DOHH2 (cell line): ENCODE measurements at regions not wholly inside any gene's neighbourhood (a gene's known extent, or its start where the extent isn't known, plus 50 kb on each side); places are given as distances from the start of the nearest gene placed in this dataset.
"Not testable (repeated sequence)": the region's sequence is repeated elsewhere in the genome, so short reads cannot be mapped to it uniquely, and the experiment has no call there.

ENCODE experiments used
- H3F3A ChIP-seq: fragments of 200-600 bp; sonication (generic), shearing (Covaris generic); 2 replicates; pipeline ENCODE4 v1.6.0; 2016; ENCODE audit warnings: antibody characterized with exemption, mild to moderate bottlenecking; ENCODE audit not compliant: control insufficient read depth, insufficient read depth
- H3K27ac ChIP-seq: fragments of 200-600 bp; sonication (generic); 2 replicates; pipeline ENCODE4 v1.5.1; 2014; ENCODE audit warnings: low read depth, mild to moderate bottlenecking, low read length, moderate library complexity
- H3K27me3 ChIP-seq: fragments of 200-600 bp; sonication (generic); 2 replicates; pipeline ENCODE4 v1.6.1; 2014; ENCODE audit warnings: mild to moderate bottlenecking, low read length, mixed read lengths; ENCODE audit not compliant: control insufficient read depth
- H3K36me3 ChIP-seq: fragments of 200-600 bp; sonication (generic); 2 replicates; pipeline ENCODE4 v1.6.1; 2014; ENCODE audit warnings: mild to moderate bottlenecking, low read length, moderate library complexity, mixed read lengths; ENCODE audit not compliant: control insufficient read depth
- H3K4me1 ChIP-seq: fragments of 200-600 bp; sonication (generic); 2 replicates; pipeline ENCODE4 v1.6.1; 2014; ENCODE audit warnings: mild to moderate bottlenecking, low read length, mixed read lengths; ENCODE audit not compliant: control insufficient read depth
- H3K4me2 ChIP-seq: fragments of 200-600 bp; sonication (generic); 2 replicates; pipeline ENCODE4 v1.6.0; 2014; ENCODE audit warnings: mild to moderate bottlenecking, low read length, moderate library complexity
- H3K4me3 ChIP-seq: fragments of 200-600 bp; sonication (generic); 2 replicates; pipeline ENCODE4 v1.5.1; 2014; ENCODE audit warnings: mild to moderate bottlenecking, low read length, mixed read lengths
- H3K79me2 ChIP-seq: fragments of 200-600 bp; sonication (generic); 2 replicates; pipeline ENCODE4 v1.6.1; 2014; ENCODE audit warnings: mild to moderate bottlenecking, low read length, mixed read lengths; ENCODE audit not compliant: control insufficient read depth
- H3K9me2 ChIP-seq: fragments of 200-600 bp; sonication (generic); replicated peaks from 2 replicates; pipeline ENCODE4 v1.6.1; 2014; ENCODE audit warnings: mild to moderate bottlenecking, low read length, mixed read lengths; ENCODE audit not compliant: control insufficient read depth
- H3K9me3 ChIP-seq: fragments of 200-600 bp; sonication (generic); 2 replicates; pipeline ENCODE4 v1.6.1; 2014; ENCODE audit warnings: antibody characterized with exemption, low read length, mixed read lengths; ENCODE audit not compliant: control insufficient read depth, insufficient read depth
- H4K20me1 ChIP-seq: fragments of 200-600 bp; sonication (generic); 2 replicates; pipeline ENCODE4 v1.6.0; 2014; ENCODE audit warnings: low read depth, mild to moderate bottlenecking, antibody characterized with exemption, low read length, moderate library complexity; ENCODE audit not compliant: control insufficient read depth, insufficient read depth
- EZH2phosphoT487 ChIP-seq: fragments of 200-600 bp; sonication (generic); IDR thresholded peaks from 2 replicates; pipeline ENCODE4 v1.6.1; 2017; ENCODE audit warnings: borderline replicate concordance, mild to moderate bottlenecking, antibody characterized with exemption, low read length, moderate library complexity, mixed read lengths
- TF ChIP-seq, protein P1 (sequence below): fragments of 200-600 bp; sonication (generic); IDR thresholded peaks from one replicate; pipeline ENCODE4 v1.5.1; 2014; ENCODE audit warnings: antibody characterized with exemption, mild to moderate bottlenecking, low read depth, low read length; ENCODE audit not compliant: poor library complexity, severe bottlenecking

DNA sequence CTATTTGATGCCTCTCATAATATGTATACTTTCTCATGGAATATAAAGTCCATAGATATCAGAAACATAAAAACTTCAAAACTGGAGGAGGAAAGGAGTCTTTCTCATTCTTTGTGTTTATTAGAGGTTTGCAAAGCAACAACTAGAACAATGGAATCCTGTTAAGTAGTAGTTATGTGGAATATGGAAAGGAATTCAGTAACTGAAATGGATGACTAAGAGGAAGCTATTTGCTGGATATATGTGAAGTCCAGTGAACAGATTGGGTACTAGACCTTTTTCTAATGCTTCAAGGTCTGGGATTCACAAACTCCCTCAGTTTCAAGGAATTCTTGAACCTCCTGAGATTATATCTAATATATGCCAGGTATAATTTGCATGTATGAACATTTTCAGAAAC is 353.6 kb upstream of the FANCL start:
- Histone ChIP-seq H3K9me3 (no peaks in the 10 kb centered on the region), H3K4me3 (no peak overlapping the region), H3K27me3 (no peaks in the 10 kb centered on the region), H4K20me1 (no peaks in the 10 kb centered on the region), H3K36me3 (no peaks in the 10 kb centered on the region), H3F3A (no peaks in the 10 kb centered on the region), H3K79me2 (no peaks in the 10 kb centered on the region), H3K9me2 (no peaks in the 10 kb centered on the region), H3K4me1 (no peaks in the 10 kb centered on the region), H3K27ac (no peak overlapping the region), H3K4me2 (no peak overlapping the region)
- TF ChIP-seq EZH2phosphoT487 = no peak
- TF ChIP-seq, protein P1, sequence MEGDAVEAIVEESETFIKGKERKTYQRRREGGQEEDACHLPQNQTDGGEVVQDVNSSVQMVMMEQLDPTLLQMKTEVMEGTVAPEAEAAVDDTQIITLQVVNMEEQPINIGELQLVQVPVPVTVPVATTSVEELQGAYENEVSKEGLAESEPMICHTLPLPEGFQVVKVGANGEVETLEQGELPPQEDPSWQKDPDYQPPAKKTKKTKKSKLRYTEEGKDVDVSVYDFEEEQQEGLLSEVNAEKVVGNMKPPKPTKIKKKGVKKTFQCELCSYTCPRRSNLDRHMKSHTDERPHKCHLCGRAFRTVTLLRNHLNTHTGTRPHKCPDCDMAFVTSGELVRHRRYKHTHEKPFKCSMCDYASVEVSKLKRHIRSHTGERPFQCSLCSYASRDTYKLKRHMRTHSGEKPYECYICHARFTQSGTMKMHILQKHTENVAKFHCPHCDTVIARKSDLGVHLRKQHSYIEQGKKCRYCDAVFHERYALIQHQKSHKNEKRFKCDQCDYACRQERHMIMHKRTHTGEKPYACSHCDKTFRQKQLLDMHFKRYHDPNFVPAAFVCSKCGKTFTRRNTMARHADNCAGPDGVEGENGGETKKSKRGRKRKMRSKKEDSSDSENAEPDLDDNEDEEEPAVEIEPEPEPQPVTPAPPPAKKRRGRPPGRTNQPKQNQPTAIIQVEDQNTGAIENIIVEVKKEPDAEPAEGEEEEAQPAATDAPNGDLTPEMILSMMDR = no peak

DNA sequence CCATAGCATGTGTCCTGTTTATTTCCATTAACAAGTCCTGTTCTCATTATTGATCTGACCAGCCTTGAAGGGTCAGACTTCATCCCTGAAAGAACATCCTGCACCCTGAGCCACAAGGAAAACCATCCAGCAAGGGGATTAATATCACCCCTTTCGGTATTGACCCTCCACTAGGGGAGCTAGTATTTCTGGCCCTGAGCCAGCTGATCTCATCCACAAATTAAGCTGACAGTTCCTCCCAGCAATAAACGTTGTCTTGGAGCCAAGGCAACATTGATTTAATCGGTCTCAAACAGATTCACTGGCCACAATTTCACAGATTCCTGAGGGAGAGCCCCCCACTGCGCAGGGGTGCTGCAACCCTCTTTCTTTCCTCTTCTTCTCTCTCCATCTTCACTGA is 353.1 kb upstream of the FANCL start:
- Histone ChIP-seq H3K27me3 (no peaks in the 10 kb centered on the region), H4K20me1 (no peaks in the 10 kb centered on the region), H3K27ac (no peak overlapping the region), H3K4me2 (no peak overlapping the region), H3K9me2 (no peaks in the 10 kb centered on the region), H3K79me2 (no peaks in the 10 kb centered on the region), H3K9me3 (no peaks in the 10 kb centered on the region), H3K36me3 (no peaks in the 10 kb centered on the region), H3F3A (no peaks in the 10 kb centered on the region), H3K4me3 (no peak overlapping the region), H3K4me1 (no peaks in the 10 kb centered on the region)
- TF ChIP-seq EZH2phosphoT487 = no peak
- TF ChIP-seq, protein P1 = peak; percentile 37

DNA sequence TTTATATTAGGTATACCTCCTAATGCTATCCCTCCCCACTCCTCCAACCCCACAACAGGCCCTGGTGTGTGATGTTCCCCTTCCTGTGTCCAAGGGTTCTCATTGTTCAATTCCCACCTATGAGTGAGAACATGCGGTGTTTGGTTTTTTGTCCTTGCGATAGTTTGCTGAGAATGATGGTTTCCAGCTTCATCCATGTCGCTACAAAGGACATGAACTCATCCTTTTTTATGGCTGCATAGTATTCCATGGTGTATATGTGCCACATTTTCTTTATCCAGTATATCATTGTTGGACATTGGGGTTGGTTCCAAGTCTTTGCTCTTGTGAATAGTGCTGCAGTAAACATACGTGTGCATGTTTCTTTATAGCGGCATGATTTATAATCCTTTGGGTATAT is 345.1 kb upstream of the FANCL start:
- not testable (repeated sequence) for H3K4me1 ChIP-seq, H4K20me1 ChIP-seq, H3K9me3 ChIP-seq, H3K27ac ChIP-seq, H3K79me2 ChIP-seq, H3K9me2 ChIP-seq, H3K4me3 ChIP-seq, H3K4me2 ChIP-seq, H3F3A ChIP-seq, H3K27me3 ChIP-seq, H3K36me3 ChIP-seq

DNA sequence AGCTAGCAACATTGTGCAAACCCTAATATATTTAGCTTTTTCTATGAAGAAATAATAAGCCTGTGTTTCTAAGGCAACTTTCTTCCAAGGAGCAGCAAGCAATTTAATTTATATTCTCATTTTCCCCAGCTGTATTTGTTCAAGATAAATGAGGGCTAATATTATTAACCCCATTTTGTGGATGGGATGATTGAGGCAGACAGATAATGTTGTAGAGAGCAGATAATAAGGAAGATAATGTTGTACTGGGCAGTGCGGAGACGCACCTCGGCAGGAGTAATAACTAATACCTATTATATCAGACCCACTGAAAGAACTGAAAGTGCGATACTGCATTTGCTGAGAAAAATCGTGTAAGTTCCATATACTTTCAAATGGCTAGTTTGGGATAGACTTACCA is 344.1 kb upstream of the FANCL start:
- Histone ChIP-seq H3K36me3 (no peaks in the 10 kb centered on the region), H3K79me2 (no peaks in the 10 kb centered on the region), H4K20me1 (no peaks in the 10 kb centered on the region), H3K9me2 (no peaks in the 10 kb centered on the region), H3K4me3 (no peak overlapping the region), H3F3A (no peaks in the 10 kb centered on the region), H3K27ac (no peak overlapping the region), H3K27me3 (no peaks in the 10 kb centered on the region), H3K4me1 (no peaks in the 10 kb centered on the region), H3K4me2 (no peak overlapping the region), H3K9me3 (no peaks in the 10 kb centered on the region)
- no peak for TF ChIP-seq EZH2phosphoT487
- TF ChIP-seq, protein P1 = no peak
